Esophagus squamous epithelium (tissue), 4 donors: ENCODE measurements at regions not wholly inside any gene's neighbourhood (a gene's known extent, or its start where the extent isn't known, plus 50 kb on each side); places are given as distances from the start of the nearest gene placed in this dataset.

Experiments
- CTCF ChIP-seq, 6 experiments: fragments of 450-650 bp in 4 of 6; fragments of 200-600 bp in 2 of 6; sonication (generic) in 2 of 6; IDR thresholded peaks; one replicate each; pipeline ENCODE4 v1.5.1; 2016 to 2019; ENCODE audit warnings: antibody characterized with exemption in 6 of 6, mild to moderate bottlenecking in 4 of 6, moderate library complexity in 4 of 6
- POLR2A ChIP-seq, 4 donors: fragments of 450-650 bp; IDR thresholded peaks; one replicate each; pipeline ENCODE4 v1.6.1; 2017; ENCODE audit warnings: antibody characterized with exemption in 4 of 4, mild to moderate bottlenecking in 4 of 4, moderate library complexity in 3 of 4

GRCh38 chr2:58876126-58876525 is 635.0 kb upstream of the FANCL start:
- no peak for TF ChIP-seq POLR2A (IDR thresholded peaks at IDR 0.05)
- no peak for TF ChIP-seq CTCF (IDR thresholded peaks at IDR 0.05)
